OCI-LY1 (cell line): ENCODE measurements at regions not wholly inside any gene's neighbourhood (a gene's known extent, or its start where the extent isn't known, plus 50 kb on each side); places are given as distances from the start of the nearest gene placed in this dataset.

ENCODE experiments used
- H2AFZ ChIP-seq: fragments of 200-600 bp; sonication (generic), shearing (Covaris generic); 2 replicates; pipeline ENCODE4 v1.6.0; 2014; ENCODE audit warnings: antibody characterized with exemption, mild to moderate bottlenecking, low read length
- H3F3A ChIP-seq: fragments of 200-600 bp; sonication (generic), shearing (Covaris generic); 2 replicates; pipeline ENCODE4 v1.6.0; 2014; ENCODE audit warnings: mild to moderate bottlenecking, antibody characterized with exemption, low read length, moderate library complexity; ENCODE audit not compliant: insufficient read depth
- H3K27ac ChIP-seq: fragments of 200-600 bp; sonication (generic); 2 replicates; pipeline ENCODE4 v1.5.1; 2014; ENCODE audit warnings: low read length, mixed run types, mild to moderate bottlenecking, low read depth; ENCODE audit not compliant: poor library complexity, severe bottlenecking
- H3K27me3 ChIP-seq: fragments of 200-600 bp; sonication (generic); 2 replicates; pipeline ENCODE4 v1.6.0; 2014; ENCODE audit warnings: antibody characterized with exemption, mild to moderate bottlenecking, low read length, moderate library complexity; ENCODE audit not compliant: insufficient read depth
- H3K36me3 ChIP-seq: fragments of 200-600 bp; sonication (generic); 2 replicates; pipeline ENCODE4 v1.6.1; 2014; ENCODE audit warnings: mild to moderate bottlenecking, antibody characterized with exemption, low read length, moderate library complexity, mixed read lengths; ENCODE audit not compliant: insufficient read depth
- H3K4me1 ChIP-seq: fragments of 200-600 bp; sonication (generic); 2 replicates; pipeline ENCODE4 v1.5.1; 2014; ENCODE audit warnings: mild to moderate bottlenecking, low read length, moderate library complexity; ENCODE audit not compliant: insufficient read depth, severe bottlenecking
- H3K4me2 ChIP-seq: fragments of 200-600 bp; sonication (generic), shearing (Covaris generic); 2 replicates; pipeline ENCODE4 v1.6.1; 2014; ENCODE audit warnings: low read length
- H3K4me3 ChIP-seq: fragments of 200-600 bp; sonication (generic); 2 replicates; pipeline ENCODE4 v1.5.1; 2014; ENCODE audit warnings: low read length, low read depth, mild to moderate bottlenecking, mixed read lengths; ENCODE audit not compliant: poor library complexity, severe bottlenecking
- H3K79me2 ChIP-seq: fragments of 200-600 bp; shearing (Covaris generic); 2 replicates; pipeline ENCODE4 v1.6.1; 2016; ENCODE audit warnings: mixed run types, low read length, mixed read lengths; ENCODE audit not compliant: insufficient read depth
- H3K9ac ChIP-seq: fragments of 200-600 bp; sonication (generic), shearing (Covaris generic); 2 replicates; pipeline ENCODE4 v1.6.1; 2014; ENCODE audit warnings: mild to moderate bottlenecking, low read length, mixed read lengths
- H3K9me2 ChIP-seq: fragments of 200-600 bp; sonication (generic), shearing (Covaris generic); 2 replicates; pipeline ENCODE4 v1.6.1; 2014; ENCODE audit warnings: low read depth, mild to moderate bottlenecking, low read length, mixed read lengths
- H3K9me3 ChIP-seq: fragments of 200-600 bp; shearing (Covaris generic); 2 replicates; pipeline ENCODE4 v1.6.1; 2014; ENCODE audit warnings: low read length, mixed read lengths
- H4K20me1 ChIP-seq: fragments of 200-600 bp; sonication (generic), shearing (Covaris generic); 2 replicates; pipeline ENCODE4 v1.6.0; 2016; ENCODE audit warnings: mild to moderate bottlenecking, low read length; ENCODE audit not compliant: insufficient read depth
- CTCF ChIP-seq: fragments of 200-600 bp; sonication (generic), shearing (Covaris generic); IDR thresholded peaks from 2 replicates; pipeline ENCODE4 v1.5.1; 2017; ENCODE audit warnings: mild to moderate bottlenecking, antibody characterized with exemption, low read length, moderate library complexity, mixed read lengths
- EZH2 ChIP-seq: fragments of 200-600 bp; sonication (generic), shearing (Covaris generic); IDR thresholded peaks from 2 replicates; pipeline ENCODE4 v1.8.0; 2017; ENCODE audit warnings: borderline replicate concordance, mixed run types, mild to moderate bottlenecking, antibody characterized with exemption, low read length, moderate library complexity, mixed read lengths

GRCh38 chr3:72049300-72049699, 264.4 kb upstream of the PROK2 start:
- Histone ChIP-seq H3K79me2 (no peaks in the 10 kb centered on the region), H3K9ac (no peak overlapping the region), H3F3A (no peaks in the 10 kb centered on the region), H3K36me3 (no peaks in the 10 kb centered on the region), H2AFZ (no peak overlapping the region), H3K4me3 (no peak overlapping the region), H3K4me2 (no peak overlapping the region), H3K9me2 (no peaks in the 10 kb centered on the region), H3K27ac (no peak overlapping the region), H3K9me3 (no peaks in the 10 kb centered on the region), H3K27me3 (no peaks in the 10 kb centered on the region), H3K4me1 (no peaks in the 10 kb centered on the region), H4K20me1 (no peaks in the 10 kb centered on the region)
- TF ChIP-seq CTCF, result no peak

- H3K79me2 ChIP-seq, result no peaks in the 10 kb centered on the region
- TF ChIP-seq CTCF (no peak), EZH2 (no peak)
- no peaks in the 10 kb centered on the region for H3F3A ChIP-seq
- no peak overlapping the region for H3K4me3 ChIP-seq
- H3K36me3 ChIP-seq, result no peaks in the 10 kb centered on the region
- H3K9ac ChIP-seq, result no peak overlapping the region
- no peak overlapping the region for H3K4me2 ChIP-seq
- H4K20me1 ChIP-seq, result no peaks in the 10 kb centered on the region
- H3K27me3 ChIP-seq, result no peaks in the 10 kb centered on the region
- H3K4me1 ChIP-seq, result no peaks in the 10 kb centered on the region
- H3K27ac ChIP-seq, result no peak overlapping the region
- H3K9me2 ChIP-seq, result no peaks in the 10 kb centered on the region
- no peaks in the 10 kb centered on the region for H3K9me3 ChIP-seq
- H2AFZ ChIP-seq, result no peak overlapping the region
These were observed 263.9 kb upstream of the PROK2 start for GRCh38 chr3:72048873-72049272.

GRCh38 chr3:72047221-72047871, 262.4 kb upstream of the PROK2 start:
- Histone ChIP-seq H3K9me3 (no peaks in the 10 kb centered on the region), H3K4me3 (no peak overlapping the region), H2AFZ (no peak overlapping the region), H3K27ac (no peak overlapping the region), H3K9ac (no peak overlapping the region), H3K27me3 (no peaks in the 10 kb centered on the region), H3K4me1 (peaks cover 3% of the 10 kb centered on the region), H3F3A (no peaks in the 10 kb centered on the region), H3K4me2 (no peak overlapping the region), H3K9me2 (no peaks in the 10 kb centered on the region), H3K36me3 (no peaks in the 10 kb centered on the region), H4K20me1 (no peaks in the 10 kb centered on the region), H3K79me2 (no peaks in the 10 kb centered on the region)
- TF ChIP-seq EZH2, result no peak
- TF ChIP-seq CTCF, result no peak
